ENCODE measurements at regions not wholly inside any gene's neighbourhood (a gene's known extent, or its start where the extent isn't known, plus 50 kb on each side); places are given as distances from the start of the nearest gene placed in this dataset.

DNA sequence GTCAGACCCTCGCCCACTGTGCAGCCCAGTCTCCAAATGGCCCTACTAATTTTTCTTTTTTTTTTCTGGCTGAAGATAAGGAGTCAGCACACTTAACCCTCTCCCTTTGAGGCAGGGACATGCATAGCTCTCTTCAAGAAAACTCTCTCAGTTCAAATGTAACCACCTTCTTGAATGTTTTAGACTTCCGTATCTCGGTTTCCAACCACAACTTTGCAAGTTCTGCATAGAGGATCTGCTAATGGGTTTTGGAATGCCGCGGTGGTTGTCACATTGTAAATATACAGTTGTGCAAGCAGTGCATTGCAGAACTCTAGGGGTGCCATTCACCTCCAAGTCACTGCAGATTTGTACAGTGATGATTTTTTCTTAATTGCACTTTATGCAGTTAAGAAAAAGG lies 59.4 kb upstream of the SLC35B3 start:
- TF ChIP-seq CTCF (IDR thresholded peaks at IDR 0.05; ENCODE audit: extremely low read depth in 1 of 2, insufficient read depth in 1 of 2, low read depth in 1 of 2, low read length in 2 of 2) (no peak), POLR2A (IDR thresholded peaks at IDR 0.05; ENCODE audit: low read depth, low read length) (no peak), EZH2 (IDR thresholded peaks at IDR 0.05; ENCODE audit: borderline replicate concordance, low read depth, low read length, severe bottlenecking) (no peak)
